ENCODE measurements at regions not wholly inside any gene's neighbourhood (a gene's known extent, or its start where the extent isn't known, plus 50 kb on each side); places are given as distances from the start of the nearest gene placed in this dataset.

- ChIA-PET POLR2A (no interaction called here), CTCF (no interaction called here)
- no peak for DNase-seq (ENCODE audit: extremely low spot score)
- TF ChIP-seq HDGF (IDR thresholded peaks at IDR 0.05; ENCODE audit: borderline replicate concordance) (no peak), SUZ12 (IDR thresholded peaks at IDR 0.05) (no peak), TARDBP (IDR thresholded peaks at IDR 0.05) (no peak), LEF1 (IDR thresholded peaks at IDR 0.05; ENCODE audit: borderline replicate concordance) (no peak), NFRKB (IDR thresholded peaks at IDR 0.05) (no peak), SP1 (IDR thresholded peaks at IDR 0.05) (no peak)
Measured at GRCh38 chr14:51573607-51574006, 78.1 kb upstream of the FRMD6 start.

GRCh38 chr14:51574009-51574408, 77.7 kb upstream of the FRMD6 start:
- TF ChIP-seq SP1 (IDR thresholded peaks at IDR 0.05): no peak
- TF ChIP-seq ZNF384 (IDR thresholded peaks at IDR 0.05): no peak
- TF ChIP-seq SUZ12 (IDR thresholded peaks at IDR 0.05): no peak
- no peak for TF ChIP-seq NFRKB (IDR thresholded peaks at IDR 0.05)
- no peak for TF ChIP-seq CTBP1 (IDR thresholded peaks at IDR 0.05; ENCODE audit: borderline replicate concordance)
- TF ChIP-seq L3MBTL2 (conservative IDR thresholded peaks at IDR 0.05): no peak
- TF ChIP-seq FOXM1 (IDR thresholded peaks at IDR 0.05; ENCODE audit: borderline replicate concordance): no peak
- TF ChIP-seq TARDBP (IDR thresholded peaks at IDR 0.05): no peak
- TF ChIP-seq BHLHE40 (IDR thresholded peaks at IDR 0.05; ENCODE audit: borderline replicate concordance): no peak
- TF ChIP-seq HDGF (IDR thresholded peaks at IDR 0.05; ENCODE audit: borderline replicate concordance): no peak
- no peak for TF ChIP-seq FOXA1 (IDR thresholded peaks at IDR 0.05)
- TF ChIP-seq ARNT (IDR thresholded peaks at IDR 0.05): no peak
- TF ChIP-seq, protein P1, sequence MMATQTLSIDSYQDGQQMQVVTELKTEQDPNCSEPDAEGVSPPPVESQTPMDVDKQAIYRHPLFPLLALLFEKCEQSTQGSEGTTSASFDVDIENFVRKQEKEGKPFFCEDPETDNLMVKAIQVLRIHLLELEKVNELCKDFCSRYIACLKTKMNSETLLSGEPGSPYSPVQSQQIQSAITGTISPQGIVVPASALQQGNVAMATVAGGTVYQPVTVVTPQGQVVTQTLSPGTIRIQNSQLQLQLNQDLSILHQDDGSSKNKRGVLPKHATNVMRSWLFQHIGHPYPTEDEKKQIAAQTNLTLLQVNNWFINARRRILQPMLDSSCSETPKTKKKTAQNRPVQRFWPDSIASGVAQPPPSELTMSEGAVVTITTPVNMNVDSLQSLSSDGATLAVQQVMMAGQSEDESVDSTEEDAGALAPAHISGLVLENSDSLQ (IDR thresholded peaks at IDR 0.05): no peak
- no peak for TF ChIP-seq ELF4 (IDR thresholded peaks at IDR 0.05)
- TF ChIP-seq LEF1 (IDR thresholded peaks at IDR 0.05; ENCODE audit: borderline replicate concordance): no peak
- no peak for TF ChIP-seq FOXK2 (IDR thresholded peaks at IDR 0.05)
- CTCF ChIA-PET: no interaction called here
- DNase-seq (ENCODE audit: extremely low spot score): no peak
- POLR2A ChIA-PET: no interaction called here

DNA sequence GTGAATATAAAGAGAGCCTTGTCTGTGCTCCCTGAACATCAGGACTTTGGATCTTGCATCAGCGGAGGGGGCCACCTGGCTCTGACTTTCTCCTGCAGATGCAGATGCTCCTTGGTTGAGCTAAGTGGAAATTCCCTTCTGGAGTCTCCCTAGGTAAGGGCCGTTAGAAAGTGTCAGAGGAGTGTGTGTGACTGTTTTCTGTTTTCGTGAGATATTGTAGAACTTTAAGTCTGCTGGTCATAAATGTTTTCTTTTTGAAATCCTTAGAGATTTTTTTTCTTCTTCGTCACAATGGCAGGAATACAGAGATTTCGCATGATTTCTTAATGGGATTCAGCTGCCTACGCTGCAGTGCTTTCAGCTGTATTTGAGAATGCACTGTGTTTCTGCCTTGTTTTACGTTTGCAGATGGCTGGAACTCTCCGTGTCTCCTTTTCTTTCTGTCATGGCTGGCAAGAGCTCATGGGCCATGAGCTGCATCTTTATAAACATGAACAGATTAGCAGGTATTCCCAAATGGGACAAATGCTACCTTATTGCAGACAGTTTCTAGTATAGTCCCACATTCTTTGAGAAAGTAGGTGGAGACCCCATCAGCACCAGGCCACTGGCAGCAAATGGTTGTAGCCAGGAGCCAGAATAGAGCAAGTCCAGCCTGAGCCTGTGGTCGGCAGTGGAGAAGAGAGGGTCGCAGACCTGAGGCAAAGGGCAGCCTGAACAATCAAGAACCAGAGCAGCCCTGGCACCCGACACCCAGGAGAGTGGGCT, 76.2 kb upstream of the FRMD6 start:
- CTCF ChIA-PET: interaction anchor here (1.2 kb wide), 1 partner anchor 77 kb away, joined by 3 read pairs; the partner anchor contains the start of gene FRMD6
- POLR2A ChIA-PET: no interaction called here
- DNase-seq (ENCODE audit: extremely low spot score): no peak

GRCh38 chr14:51576117-51576430, 75.6 kb upstream of the FRMD6 start:
- TF ChIP-seq FOXK2 (IDR thresholded peaks at IDR 0.05) (no peak), FOXA1 (IDR thresholded peaks at IDR 0.05) (no peak), FOXM1 (IDR thresholded peaks at IDR 0.05; ENCODE audit: borderline replicate concordance) (no peak), SUZ12 (IDR thresholded peaks at IDR 0.05) (no peak), ZNF384 (IDR thresholded peaks at IDR 0.05) (no peak), LEF1 (IDR thresholded peaks at IDR 0.05; ENCODE audit: borderline replicate concordance) (no peak), NFRKB (IDR thresholded peaks at IDR 0.05) (no peak), ARNT (IDR thresholded peaks at IDR 0.05) (no peak)
- no peak for DNase-seq (ENCODE audit: extremely low spot score)
- CTCF ChIA-PET: no interaction called here
- POLR2A ChIA-PET: no interaction called here

More for the DNA sequence above, 76.2 kb upstream of the FRMD6 start:
- TF ChIP-seq NFRKB (IDR thresholded peaks at IDR 0.05) (no peak), SUZ12 (IDR thresholded peaks at IDR 0.05) (no peak), CTBP1 (IDR thresholded peaks at IDR 0.05; ENCODE audit: borderline replicate concordance) (no peak), FOXA1 (IDR thresholded peaks at IDR 0.05) (no peak), FOXK2 (IDR thresholded peaks at IDR 0.05) (no peak), HDGF (IDR thresholded peaks at IDR 0.05; ENCODE audit: borderline replicate concordance) (no peak), FOXM1 (IDR thresholded peaks at IDR 0.05; ENCODE audit: borderline replicate concordance) (no peak), L3MBTL2 (conservative IDR thresholded peaks at IDR 0.05) (no peak)

DNA sequence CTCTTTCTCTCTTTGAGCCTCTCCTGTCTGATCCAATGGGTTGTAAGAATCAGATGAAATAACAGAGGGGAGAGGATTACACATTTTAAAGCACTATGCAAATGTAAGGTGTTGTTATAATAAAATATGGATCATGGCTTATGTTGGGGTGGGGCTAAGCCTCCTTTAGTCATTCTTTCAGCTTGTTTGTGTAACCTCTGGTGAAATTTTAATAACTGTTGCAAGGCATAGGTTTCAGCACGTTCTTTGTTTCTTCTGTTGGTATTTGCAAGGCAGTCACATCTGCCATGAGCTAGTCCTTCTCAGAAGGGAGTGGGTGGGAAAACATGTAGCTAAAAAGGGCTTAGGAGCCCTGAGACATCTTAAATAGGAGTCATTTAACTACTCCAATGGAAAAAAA, 74.8 kb upstream of the FRMD6 start:
- CTCF ChIA-PET: interaction anchor here (0.6 kb wide), 1 partner anchor 11 kb away, joined by 10 read pairs; no protein-coding TSS in a partner anchor
- no peak for DNase-seq (ENCODE audit: extremely low spot score)
- POLR2A ChIA-PET: no interaction called here
- no peak for TF ChIP-seq NFRKB (IDR thresholded peaks at IDR 0.05)
- TF ChIP-seq, protein P1 (IDR thresholded peaks at IDR 0.05): no peak

DNA sequence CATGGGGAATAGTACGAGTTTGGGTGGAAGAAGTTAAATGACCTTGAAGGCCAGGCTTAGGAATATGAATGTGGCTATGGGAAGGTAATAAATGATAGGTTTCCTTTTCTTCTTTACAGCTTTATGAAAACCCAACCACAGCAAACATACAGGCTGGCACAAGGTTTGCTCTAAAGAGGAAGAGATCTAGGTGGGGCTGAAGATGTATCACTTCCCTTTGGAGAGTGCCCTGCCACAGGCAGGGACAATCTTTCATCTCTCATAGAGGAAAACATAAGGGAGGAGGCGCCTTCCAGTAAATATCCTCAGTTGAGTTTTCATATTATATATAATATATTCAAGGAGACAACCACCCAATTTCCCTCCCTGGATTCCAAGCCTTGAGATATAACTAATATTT, 72.9 kb upstream of the FRMD6 start:
- ChIA-PET CTCF (no interaction called here), POLR2A (no interaction called here)
- TF ChIP-seq FOXM1 (IDR thresholded peaks at IDR 0.05; ENCODE audit: borderline replicate concordance) (no peak), FOXA1 (IDR thresholded peaks at IDR 0.05) (no peak), ELF4 (IDR thresholded peaks at IDR 0.05) (no peak), SUZ12 (IDR thresholded peaks at IDR 0.05) (no peak), ARNT (IDR thresholded peaks at IDR 0.05) (no peak), SP1 (IDR thresholded peaks at IDR 0.05) (no peak), TARDBP (IDR thresholded peaks at IDR 0.05) (no peak), BHLHE40 (IDR thresholded peaks at IDR 0.05; ENCODE audit: borderline replicate concordance) (no peak), LEF1 (IDR thresholded peaks at IDR 0.05; ENCODE audit: borderline replicate concordance) (no peak), NFRKB (IDR thresholded peaks at IDR 0.05) (no peak), FOXK2 (IDR thresholded peaks at IDR 0.05) (no peak), ZNF384 (IDR thresholded peaks at IDR 0.05) (no peak), L3MBTL2 (conservative IDR thresholded peaks at IDR 0.05) (no peak), CTBP1 (IDR thresholded peaks at IDR 0.05; ENCODE audit: borderline replicate concordance) (no peak), HDGF (IDR thresholded peaks at IDR 0.05; ENCODE audit: borderline replicate concordance) (no peak)
- TF ChIP-seq, protein P1 (IDR thresholded peaks at IDR 0.05): no peak
- DNase-seq (ENCODE audit: extremely low spot score): no peak

Data from HEK293T (cell line).